GM12878 (cell line): ENCODE measurements at regions not wholly inside any gene's neighbourhood (a gene's known extent, or its start where the extent isn't known, plus 50 kb on each side); places are given as distances from the start of the nearest gene placed in this dataset.

ENCODE experiments used
- ATAC-seq: fragments of 200-7000 bp; cut with Tn5 transposase; 3 replicates; pipeline ENCODE4 v1.9.1; 2020; ENCODE audit warnings: mild to moderate bottlenecking, moderate library complexity
- BruUV-seq: library from RNA; stranded (reverse); fragments of 400-500 nt; replicated peaks from 2 replicates; lab custom pipeline; 2021; lab: Mats Ljungman, UMichigan
- CTCF ChIA-PET: fragments of 300-600 bp; sonication (Branson Sonifier 250); formaldehyde crosslinking; extraction: SDS; loops from one replicate; lab custom pipeline; 2021; ENCODE audit warnings: inconsistent platforms; lab: Yijun Ruan, JAX
- POLR2A ChIA-PET: fragments of 350-600 bp; formaldehyde crosslinking; extraction: SDS; loops from one replicate; lab custom pipeline; 2021; ENCODE audit warnings: inconsistent platforms; lab: Charles Lee
- RAD21 ChIA-PET: fragments of 300-600 bp; sonication (Branson Sonifier 250); formaldehyde crosslinking; loops from one replicate; lab custom pipeline; 2023; ENCODE audit warnings: antibody characterized with exemption; ENCODE audit not compliant: unreplicated experiment; lab: Charles Lee
- SMC1A ChIA-PET: fragments of 300-600 bp; sonication (Branson Sonifier 250); formaldehyde crosslinking; loops from one replicate; lab custom pipeline; 2023; ENCODE audit not compliant: unreplicated experiment, uncharacterized antibody; lab: Charles Lee
- DNase-seq: peaks from one replicate; pipeline ENCODE4 v3.0.0-alpha.2; 2011; ENCODE audit warnings: low read depth, low spot score
- FAIRE-seq: peaks from 3 replicates; lab custom pipeline; 2011; peaks lifted over from hg19 to GRCh38; lab: Jason Lieb, UNC
- H2AFZ ChIP-seq: 2 replicates; pipeline ENCODE4 v1.6.0; 2011; ENCODE audit warnings: low read depth, low read length, control low read depth; ENCODE audit not compliant: control insufficient read depth
- H3K27ac ChIP-seq: 2 replicates; pipeline ENCODE4 v1.5.1; 2011; ENCODE audit warnings: control low read depth; ENCODE audit not compliant: control insufficient read depth, insufficient read depth
- H3K27me3 ChIP-seq, 2 experiments: replicated peaks in 1 of 2; 2 replicates each; pipeline versions ENCODE4 v1.6.0 to v1.6.1; 2011; ENCODE audit warnings: low read length in 1 of 2; ENCODE audit not compliant: control insufficient read depth in 2 of 2, insufficient read depth in 2 of 2
- H3K36me3 ChIP-seq, 2 experiments: 2 replicates each; pipeline ENCODE4 v1.5.1; 2011; ENCODE audit warnings: low read length in 1 of 2; ENCODE audit not compliant: control insufficient read depth in 2 of 2, insufficient read depth in 2 of 2
- H3K4me1 ChIP-seq: 2 replicates; pipeline ENCODE4 v1.6.1; 2011; ENCODE audit warnings: mild to moderate bottlenecking, low read length, moderate library complexity, mixed read lengths; ENCODE audit not compliant: control insufficient read depth, insufficient read depth
- H3K4me2 ChIP-seq: 2 replicates; pipeline ENCODE4 v1.6.0; 2011; ENCODE audit warnings: control low read depth; ENCODE audit not compliant: control insufficient read depth, insufficient read depth
- H3K4me3 ChIP-seq: fragments of 200-600 bp; sonication (generic); 2 replicates; pipeline ENCODE4 v1.5.1; 2016
- H3K79me2 ChIP-seq: 2 replicates; pipeline ENCODE4 v1.6.0; 2011; ENCODE audit warnings: low read length; ENCODE audit not compliant: control insufficient read depth, insufficient read depth
- H3K9ac ChIP-seq: 2 replicates; pipeline ENCODE4 v1.8.0; 2011; ENCODE audit warnings: low read length, control low read depth, mixed read lengths; ENCODE audit not compliant: control insufficient read depth, insufficient read depth
- H3K9me3 ChIP-seq: replicated peaks from 3 replicates; pipeline ENCODE4 v1.5.1; 2011; ENCODE audit warnings: mild to moderate bottlenecking, low read length; ENCODE audit not compliant: control insufficient read depth, insufficient read depth
- H4K20me1 ChIP-seq: 2 replicates; pipeline ENCODE4 v1.6.0; 2011; ENCODE audit not compliant: control insufficient read depth, insufficient read depth
- CBX3 ChIP-seq: fragments of 200-600 bp; sonication (generic); IDR thresholded peaks from 2 replicates; pipeline ENCODE4 v1.6.1; 2016; ENCODE audit warnings: low read depth, borderline replicate concordance
- IKZF2 ChIP-seq, 2 experiments: fragments of 450-650 bp; IDR thresholded peaks; 2 replicates each; pipeline ENCODE4 v1.6.1; 2017; ENCODE audit warnings: mild to moderate bottlenecking in 2 of 2, moderate library complexity in 2 of 2
- NBN ChIP-seq: fragments of 450-650 bp; IDR thresholded peaks from 2 replicates; pipeline ENCODE4 v1.6.1; 2016
- SREBF1 ChIP-seq: IDR thresholded peaks from 2 replicates; pipeline ENCODE4 v1.6.1; 2012; ENCODE audit warnings: mild to moderate bottlenecking, low read length
- WRNIP1 ChIP-seq: IDR thresholded peaks from 2 replicates; pipeline ENCODE4 v1.6.1; 2011; ENCODE audit warnings: low read depth, low read length, improper control_type of control experiment, borderline replicate concordance
- ZBED1 ChIP-seq: IDR thresholded peaks from 2 replicates; pipeline ENCODE4 v1.6.1; 2016; ENCODE audit warnings: borderline replicate concordance
- WGBS: methylation state at CpG from one replicate; pipeline ENCODE4 v1.1.6; 2016; ENCODE audit warnings: low lambda C conversion rate; ENCODE audit not compliant: insufficient replicate concordance, insufficient coverage; ENCODE audit errors: missing lambda C conversion rate; 5-methylcytosine and 5-hydroxymethylcytosine counted together
- in situ Hi-C: fragments of 300-500 bp; cut with MboI; formaldehyde crosslinking; loops from 9 replicates; pipeline ENCODE4 v1.14.3; 2018; ENCODE audit warnings: mixed read lengths
- intact Hi-C: fragments of 100-400 bp; cut with micrococcal nuclease; formaldehyde crosslinking; loops from one replicate; pipeline ENCODE4 v1.14.2; 2022; ENCODE audit not compliant: unreplicated experiment
- TF ChIP-seq, protein P1 (sequence below): fragments of 450-650 bp; IDR thresholded peaks from 2 replicates; pipeline ENCODE4 v1.6.1; 2018; ENCODE audit warnings: borderline replicate concordance, mild to moderate bottlenecking; ENCODE audit not compliant: partially characterized antibody

DNA sequence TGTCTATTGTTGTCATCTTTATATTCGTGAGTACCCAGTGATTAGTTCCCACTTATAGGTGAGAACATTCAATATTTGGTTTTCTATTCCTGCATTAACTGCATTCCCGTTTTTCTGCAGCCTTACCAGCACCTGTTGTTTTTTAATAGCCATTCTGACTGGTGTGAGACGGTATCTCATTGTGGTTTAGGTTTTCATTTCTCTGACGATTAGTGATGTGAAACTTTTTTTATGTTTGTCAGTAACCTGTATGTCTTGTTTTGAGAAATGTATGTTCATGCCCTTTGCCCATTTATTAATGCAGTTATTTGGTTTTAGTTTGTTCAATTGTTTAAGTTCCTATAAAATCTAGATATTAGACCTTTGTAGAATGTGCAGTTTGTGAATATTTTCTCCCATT, 546.0 kb upstream of the RORB start (continued):
- TF ChIP-seq, protein P1, sequence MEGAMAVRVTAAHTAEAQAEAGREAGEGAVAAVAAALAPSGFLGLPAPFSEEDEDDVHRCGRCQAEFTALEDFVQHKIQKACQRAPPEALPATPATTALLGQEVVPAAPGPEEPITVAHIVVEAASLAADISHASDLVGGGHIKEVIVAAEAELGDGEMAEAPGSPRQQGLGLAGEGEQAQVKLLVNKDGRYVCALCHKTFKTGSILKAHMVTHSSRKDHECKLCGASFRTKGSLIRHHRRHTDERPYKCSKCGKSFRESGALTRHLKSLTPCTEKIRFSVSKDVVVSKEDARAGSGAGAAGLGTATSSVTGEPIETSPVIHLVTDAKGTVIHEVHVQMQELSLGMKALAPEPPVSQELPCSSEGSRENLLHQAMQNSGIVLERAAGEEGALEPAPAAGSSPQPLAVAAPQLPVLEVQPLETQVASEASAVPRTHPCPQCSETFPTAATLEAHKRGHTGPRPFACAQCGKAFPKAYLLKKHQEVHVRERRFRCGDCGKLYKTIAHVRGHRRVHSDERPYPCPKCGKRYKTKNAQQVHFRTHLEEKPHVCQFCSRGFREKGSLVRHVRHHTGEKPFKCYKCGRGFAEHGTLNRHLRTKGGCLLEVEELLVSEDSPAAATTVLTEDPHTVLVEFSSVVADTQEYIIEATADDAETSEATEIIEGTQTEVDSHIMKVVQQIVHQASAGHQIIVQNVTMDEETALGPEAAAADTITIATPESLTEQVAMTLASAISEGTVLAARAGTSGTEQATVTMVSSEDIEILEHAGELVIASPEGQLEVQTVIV = no peak
- TF ChIP-seq CBX3 = no peak
- no peak for TF ChIP-seq IKZF2 (IDR thresholded peaks at IDR 0.05)
- TF ChIP-seq SREBF1 = no peak
- no peak for TF ChIP-seq WRNIP1
- no peak for TF ChIP-seq ZBED1

DNA sequence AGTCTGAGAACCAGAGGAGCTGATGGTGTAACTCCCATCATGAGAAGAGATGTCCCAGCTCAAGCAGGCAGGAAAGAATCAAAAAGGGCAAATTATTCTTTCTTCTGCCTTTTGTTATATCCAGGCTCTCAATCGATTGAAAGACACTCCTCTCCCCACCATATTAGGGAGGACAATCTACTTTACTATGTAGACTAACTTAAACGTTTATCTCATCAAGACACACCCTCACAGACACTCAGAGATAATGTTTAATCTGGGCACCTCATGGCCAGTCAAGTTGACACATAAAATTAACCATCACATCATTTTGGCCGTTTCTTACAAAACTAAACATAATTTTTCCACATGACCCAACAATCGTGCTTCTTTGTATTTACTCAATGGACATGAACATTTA, 534.3 kb upstream of the RORB start:
- BruUV-seq = no TSS peak
- SMC1A ChIA-PET = no interaction called here
- POLR2A ChIA-PET = no interaction called here
- Histone ChIP-seq H4K20me1 (no peaks in the 10 kb centered on the region), H3K27ac (no peak overlapping the region), H3K36me3 (no peaks in the 10 kb centered on the region), H3K9ac (no peak overlapping the region), H3K4me3 (no peak overlapping the region), H2AFZ (no peak overlapping the region), H3K4me2 (no peak overlapping the region), H3K9me3 (no peaks in the 10 kb centered on the region), H3K4me1 (no peaks in the 10 kb centered on the region), H3K79me2 (no peaks in the 10 kb centered on the region), H3K27me3 (no peaks in the 10 kb centered on the region)
- FAIRE-seq (no peak), ATAC-seq (no peak), DNase-seq (no peak)
- 0% methylated on average over 4 of the region's 4 CpGs for WGBS
- RAD21 ChIA-PET = no interaction called here
- intact Hi-C loops = no loop called here
- in situ Hi-C loops = no loop called here
- CTCF ChIA-PET = no interaction called here
- no peak for TF ChIP-seq NBN
